ENCODE measurements at regions not wholly inside any gene's neighbourhood (a gene's known extent, or its start where the extent isn't known, plus 50 kb on each side); places are given as distances from the start of the nearest gene placed in this dataset.

- intact Hi-C loops (cut with DNase I), result no loop called here
- no peaks in the 10 kb centered on the region for H3K27me3 ChIP-seq (replicated peaks; ENCODE audit: insufficient read depth)
- WGBS, result 86% methylated on average over 6 of the region's 6 CpGs
Measured at GRCh38 chr3:80677796-80678195, 910.0 kb upstream of the ROBO1 start.

GRCh38 chr3:80676866-80677265 is 909.1 kb upstream of the ROBO1 start:
- TF ChIP-seq POLR2A (IDR thresholded peaks at IDR 0.05), result no peak
- TF ChIP-seq CTCF (IDR thresholded peaks at IDR 0.05), result no peak
- no peak for TF ChIP-seq POLR2AphosphoS5 (IDR thresholded peaks at IDR 0.05)

More at GRCh38 chr3:80677796-80678195, 910.0 kb upstream of the ROBO1 start:
- Histone ChIP-seq H3K9me3 (no peaks in the 10 kb centered on the region), H3K4me3 (no peak overlapping the region), H3K27ac (no peak overlapping the region), H3K4me1 (replicated peaks) (no peaks in the 10 kb centered on the region), H3K36me3 (no peaks in the 10 kb centered on the region)
- no peak for DNase-seq (ENCODE audit: low spot score)
- TF ChIP-seq POLR2AphosphoS5 (IDR thresholded peaks at IDR 0.05), result no peak
- TF ChIP-seq POLR2A (IDR thresholded peaks at IDR 0.05), result no peak
- no peak for TF ChIP-seq CTCF (IDR thresholded peaks at IDR 0.05)

GRCh38 chr3:80676261-80676660 is 908.5 kb upstream of the ROBO1 start:
- no peaks in the 10 kb centered on the region for H3K9me3 ChIP-seq
- H3K4me3 ChIP-seq, result no peak overlapping the region
- H3K27ac ChIP-seq, result no peak overlapping the region
- H3K4me1 ChIP-seq (replicated peaks), result no peaks in the 10 kb centered on the region
- WGBS, result 73% methylated on average over 2 of the region's 2 CpGs
- H3K27me3 ChIP-seq (replicated peaks; ENCODE audit: insufficient read depth), result no peaks in the 10 kb centered on the region
- TF ChIP-seq POLR2AphosphoS5 (IDR thresholded peaks at IDR 0.05), result no peak
- intact Hi-C loops (cut with DNase I), result no loop called here
- DNase-seq (ENCODE audit: low spot score), result no peak
- no peaks in the 10 kb centered on the region for H3K36me3 ChIP-seq

More at GRCh38 chr3:80676866-80677265, 909.1 kb upstream of the ROBO1 start:
- no peaks in the 10 kb centered on the region for H3K4me1 ChIP-seq (replicated peaks)
- no peak for DNase-seq (ENCODE audit: low spot score)
- intact Hi-C loops (cut with DNase I), result no loop called here
- no peaks in the 10 kb centered on the region for H3K27me3 ChIP-seq (replicated peaks; ENCODE audit: insufficient read depth)
- no peak overlapping the region for H3K4me3 ChIP-seq
- H3K9me3 ChIP-seq, result no peaks in the 10 kb centered on the region
- no peak overlapping the region for H3K27ac ChIP-seq
- H3K36me3 ChIP-seq, result no peaks in the 10 kb centered on the region

GRCh38 chr3:80675790-80676189 is 908.0 kb upstream of the ROBO1 start:
- no peak for TF ChIP-seq POLR2A (IDR thresholded peaks at IDR 0.05)
- no peak for TF ChIP-seq POLR2AphosphoS5 (IDR thresholded peaks at IDR 0.05)
- TF ChIP-seq CTCF (IDR thresholded peaks at IDR 0.05), result no peak
- H3K4me3 ChIP-seq, result no peak overlapping the region

GRCh38 chr3:80668600-80669294 is 900.9 kb upstream of the ROBO1 start:
- DNase-seq (ENCODE audit: low spot score), result no peak
- Histone ChIP-seq H3K4me1 (replicated peaks) (no peaks in the 10 kb centered on the region), H3K27ac (no peak overlapping the region), H3K9me3 (no peaks in the 10 kb centered on the region), H3K4me3 (no peak overlapping the region), H3K27me3 (replicated peaks; ENCODE audit: insufficient read depth) (no peaks in the 10 kb centered on the region), H3K36me3 (no peaks in the 10 kb centered on the region)
- TF ChIP-seq CTCF (IDR thresholded peaks at IDR 0.05) (no peak), POLR2A (IDR thresholded peaks at IDR 0.05) (no peak), POLR2AphosphoS5 (IDR thresholded peaks at IDR 0.05) (no peak)
- intact Hi-C loops (cut with DNase I), result no loop called here
- WGBS, result 77% methylated on average over 4 of the region's 4 CpGs

More at GRCh38 chr3:80675790-80676189, 908.0 kb upstream of the ROBO1 start:
- no peaks in the 10 kb centered on the region for H3K27me3 ChIP-seq (replicated peaks; ENCODE audit: insufficient read depth)
- 57% methylated on average over 4 of the region's 4 CpGs for WGBS
- no peaks in the 10 kb centered on the region for H3K36me3 ChIP-seq
- H3K9me3 ChIP-seq, result no peaks in the 10 kb centered on the region
- H3K4me1 ChIP-seq (replicated peaks), result no peaks in the 10 kb centered on the region
- no peak for DNase-seq (ENCODE audit: low spot score)
- intact Hi-C loops (cut with DNase I), result no loop called here
- H3K27ac ChIP-seq, result no peak overlapping the region

All from prostate gland (tissue), 2 donors.